Astrocyte of the spinal cord (primary cell): ENCODE measurements at regions not wholly inside any gene's neighbourhood (a gene's known extent, or its start where the extent isn't known, plus 50 kb on each side); places are given as distances from the start of the nearest gene placed in this dataset.

Experiments
- DNase-seq: peaks from one replicate; pipeline ENCODE4 v3.0.0; 2011; ENCODE audit warnings: low read depth, low spot score
- H3K4me3 ChIP-seq: 2 replicates; pipeline ENCODE4 v1.5.1; 2011; ENCODE audit warnings: low read depth, mild to moderate bottlenecking, low read length, moderate library complexity
- in situ Hi-C: cut with HindIII; loops from 2 replicates; pipeline ENCODE4 v1.10.0; 2017; ENCODE audit warnings: low sequenced_read_pairs
- TF ChIP-seq, protein P1 (sequence below): IDR thresholded peaks from 2 replicates; pipeline ENCODE4 v1.5.1; 2012; ENCODE audit warnings: low read depth, mild to moderate bottlenecking, low read length, inconsistent platforms

DNA sequence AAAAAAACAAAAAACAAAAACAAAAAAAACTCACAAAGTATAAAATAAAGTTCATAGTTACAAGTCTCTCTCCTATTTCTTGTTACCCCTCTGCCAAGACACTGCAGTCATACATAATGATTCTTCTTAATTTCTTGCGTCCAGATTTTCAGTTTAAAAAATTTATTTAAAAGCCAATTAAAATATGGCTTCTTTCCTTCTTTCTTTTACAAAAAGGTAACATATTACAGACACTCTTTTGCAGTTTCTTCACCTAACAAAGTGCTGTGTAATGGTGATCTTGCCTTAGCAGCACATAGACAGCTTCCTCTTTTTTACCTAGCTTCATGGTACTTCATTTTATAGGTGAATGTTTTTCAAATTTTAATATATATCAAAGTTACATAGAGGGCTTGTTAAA, 136.1 kb upstream of the SGO1 start:
- TF ChIP-seq, protein P1, sequence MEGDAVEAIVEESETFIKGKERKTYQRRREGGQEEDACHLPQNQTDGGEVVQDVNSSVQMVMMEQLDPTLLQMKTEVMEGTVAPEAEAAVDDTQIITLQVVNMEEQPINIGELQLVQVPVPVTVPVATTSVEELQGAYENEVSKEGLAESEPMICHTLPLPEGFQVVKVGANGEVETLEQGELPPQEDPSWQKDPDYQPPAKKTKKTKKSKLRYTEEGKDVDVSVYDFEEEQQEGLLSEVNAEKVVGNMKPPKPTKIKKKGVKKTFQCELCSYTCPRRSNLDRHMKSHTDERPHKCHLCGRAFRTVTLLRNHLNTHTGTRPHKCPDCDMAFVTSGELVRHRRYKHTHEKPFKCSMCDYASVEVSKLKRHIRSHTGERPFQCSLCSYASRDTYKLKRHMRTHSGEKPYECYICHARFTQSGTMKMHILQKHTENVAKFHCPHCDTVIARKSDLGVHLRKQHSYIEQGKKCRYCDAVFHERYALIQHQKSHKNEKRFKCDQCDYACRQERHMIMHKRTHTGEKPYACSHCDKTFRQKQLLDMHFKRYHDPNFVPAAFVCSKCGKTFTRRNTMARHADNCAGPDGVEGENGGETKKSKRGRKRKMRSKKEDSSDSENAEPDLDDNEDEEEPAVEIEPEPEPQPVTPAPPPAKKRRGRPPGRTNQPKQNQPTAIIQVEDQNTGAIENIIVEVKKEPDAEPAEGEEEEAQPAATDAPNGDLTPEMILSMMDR = no peak
- no peak overlapping the region for H3K4me3 ChIP-seq
- no peak for DNase-seq
- in situ Hi-C loops = no loop called here

- in situ Hi-C loops = no loop called here
- TF ChIP-seq, protein P1 = no peak
- H3K4me3 ChIP-seq = no peak overlapping the region
- DNase-seq = no peak
Measured at GRCh38 chr3:20321391-20322047, 135.5 kb upstream of the SGO1 start.

- DNase-seq = no peak
- TF ChIP-seq, protein P1 = no peak
- H3K4me3 ChIP-seq = no peak overlapping the region
- in situ Hi-C loops = no loop called here
Measured at GRCh38 chr3:20320489-20320888, 134.5 kb upstream of the SGO1 start.

DNA sequence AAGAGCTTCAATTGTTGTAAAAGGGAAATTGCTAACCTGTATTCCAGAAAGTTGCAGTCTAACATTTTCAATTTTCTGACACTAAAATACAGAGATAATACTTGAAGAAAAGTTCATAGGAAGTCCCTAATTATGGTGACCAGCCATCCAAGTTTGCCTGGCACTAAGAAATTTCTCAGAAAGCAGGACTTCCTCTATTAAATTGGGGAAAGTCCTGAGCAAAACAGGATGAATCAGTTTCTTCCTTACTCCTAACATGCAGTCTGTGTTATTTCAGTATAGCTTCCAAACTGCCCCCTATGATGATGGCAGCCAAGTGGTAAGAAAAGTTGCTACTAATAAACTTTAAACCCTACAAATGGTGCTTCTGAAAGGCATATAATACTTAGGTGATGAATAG, 133.5 kb upstream of the SGO1 start:
- TF ChIP-seq, protein P1 = no peak
- in situ Hi-C loops = no loop called here
- H3K4me3 ChIP-seq = no peak overlapping the region
- DNase-seq = no peak

DNA sequence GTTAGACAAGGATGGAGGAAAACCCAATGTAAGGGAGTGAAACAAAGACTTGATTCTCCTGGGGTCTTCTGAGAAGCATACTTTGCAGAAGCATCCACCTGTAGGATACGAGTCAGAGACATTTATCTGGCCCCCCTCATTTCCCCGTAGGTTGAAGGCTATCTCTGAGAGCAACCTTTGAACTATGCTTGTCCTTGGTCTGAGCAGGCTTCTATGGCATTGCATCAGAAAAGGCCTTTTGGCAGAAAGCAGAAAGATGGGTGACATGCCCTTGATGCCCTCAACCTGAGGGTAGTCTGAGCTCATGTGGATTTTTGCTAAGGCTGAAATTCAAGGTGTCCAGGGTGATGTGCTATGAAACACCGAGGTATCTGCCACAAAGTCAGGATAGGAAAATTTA, 131.6 kb upstream of the SGO1 start:
- DNase-seq = no peak
- in situ Hi-C loops = no loop called here

GRCh38 chr3:20316238-20316637, 130.2 kb upstream of the SGO1 start:
- in situ Hi-C loops = no loop called here
- TF ChIP-seq, protein P1 = no peak
- no peak for DNase-seq

More for the DNA sequence above, 131.6 kb upstream of the SGO1 start:
- no peak overlapping the region for H3K4me3 ChIP-seq
- TF ChIP-seq, protein P1 = no peak

DNA sequence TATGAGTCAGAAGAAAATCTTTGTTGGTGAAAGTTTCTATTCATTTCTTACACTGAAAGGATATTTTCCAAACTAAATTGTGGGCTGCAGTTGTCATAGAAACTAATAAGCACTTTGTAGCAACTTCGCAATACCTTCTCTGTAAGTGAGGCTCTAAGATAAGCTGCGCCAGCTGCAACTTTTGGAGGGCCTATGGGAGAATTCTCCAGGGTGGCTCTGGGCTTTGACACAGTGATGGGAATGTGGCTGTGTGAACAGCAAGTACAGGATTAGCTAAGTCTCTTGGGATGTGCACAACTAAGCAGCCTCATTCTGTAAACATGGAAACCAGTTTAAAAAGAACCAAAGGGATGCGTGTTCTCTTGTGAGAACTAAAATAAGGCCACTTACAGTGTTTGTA, 124.6 kb upstream of the SGO1 start:
- no peak overlapping the region for H3K4me3 ChIP-seq
- in situ Hi-C loops = no loop called here
- no peak for DNase-seq
- TF ChIP-seq, protein P1 = no peak

More at GRCh38 chr3:20316238-20316637, 130.2 kb upstream of the SGO1 start:
- H3K4me3 ChIP-seq = no peak overlapping the region
